Lower lobe of right lung (tissue), 2 donors: ENCODE measurements at regions not wholly inside any gene's neighbourhood (a gene's known extent, or its start where the extent isn't known, plus 50 kb on each side); places are given as distances from the start of the nearest gene placed in this dataset.

Source experiments
- ATAC-seq, 2 donors: fragments of 200-7000 bp; cut with Tn5 transposase; one replicate each; pipeline ENCODE4 v1.9.1; 2020 to 2022; ENCODE audit warnings: mild to moderate bottlenecking in 2 of 2, moderate library complexity in 2 of 2
- DNase-seq: peaks from one replicate; pipeline ENCODE4 v3.0.0-alpha.2; 2020
- H3K27ac ChIP-seq: fragments of 200-600 bp; one replicate; pipeline ENCODE4 v1.8.0; 2022
- H3K27me3 ChIP-seq: fragments of 200-600 bp; one replicate; pipeline ENCODE4 v1.8.0; 2022; ENCODE audit warnings: low read depth
- H3K36me3 ChIP-seq: fragments of 200-600 bp; one replicate; pipeline ENCODE4 v1.8.0; 2022; ENCODE audit warnings: mild to moderate bottlenecking
- H3K4me1 ChIP-seq: fragments of 200-600 bp; one replicate; pipeline ENCODE4 v1.8.0; 2022
- H3K4me3 ChIP-seq: fragments of 200-600 bp; one replicate; pipeline ENCODE4 v1.8.0; 2022; ENCODE audit warnings: mild to moderate bottlenecking
- H3K9me3 ChIP-seq: fragments of 200-600 bp; one replicate; pipeline ENCODE4 v1.8.0; 2022
- CTCF ChIP-seq: fragments of 200-600 bp; IDR thresholded peaks from one replicate; pipeline ENCODE4 v1.8.0; 2022; ENCODE audit warnings: antibody characterized with exemption, mild to moderate bottlenecking
- intact Hi-C: fragments of 100-400 bp; cut with DNase I; formaldehyde crosslinking; loops from one replicate; pipeline ENCODE4 v1.11.0; 2022
- donor health status: DM: no; HTN: yes; CAD: no; lungs with severe emphysema.

GRCh38 chr16:72287649-72288048 lies 115.7 kb upstream of the PMFBP1 start:
- no peak for TF ChIP-seq CTCF
- no peaks in the 10 kb centered on the region for H3K4me1 ChIP-seq
- no peak overlapping the region for H3K27ac ChIP-seq
- no peak for ATAC-seq
- intact Hi-C loops = no loop called here
- H3K4me3 ChIP-seq = no peak overlapping the region
- H3K9me3 ChIP-seq = no peaks in the 10 kb centered on the region
- no peaks in the 10 kb centered on the region for H3K27me3 ChIP-seq
- no peaks in the 10 kb centered on the region for H3K36me3 ChIP-seq
- DNase-seq = no peak

- Histone ChIP-seq H3K4me3 (no peak overlapping the region), H3K27me3 (no peaks in the 10 kb centered on the region), H3K4me1 (no peaks in the 10 kb centered on the region), H3K36me3 (no peaks in the 10 kb centered on the region), H3K9me3 (no peaks in the 10 kb centered on the region), H3K27ac (no peak overlapping the region)
- DNase-seq (no peak), ATAC-seq (no peak)
- intact Hi-C loops = no loop called here
- TF ChIP-seq CTCF = no peak
Measured at GRCh38 chr16:72286936-72287620, 115.1 kb upstream of the PMFBP1 start.

- no peak overlapping the region for H3K4me3 ChIP-seq
- H3K27me3 ChIP-seq = no peaks in the 10 kb centered on the region
- no peaks in the 10 kb centered on the region for H3K4me1 ChIP-seq
- intact Hi-C loops = no loop called here
- H3K36me3 ChIP-seq = no peaks in the 10 kb centered on the region
- no peak for DNase-seq
- TF ChIP-seq CTCF = no peak
- H3K9me3 ChIP-seq = no peaks in the 10 kb centered on the region
- ATAC-seq = no peak
- no peak overlapping the region for H3K27ac ChIP-seq
Measured at GRCh38 chr16:72285728-72286127, 113.8 kb upstream of the PMFBP1 start.

GRCh38 chr16:72285324-72285723 lies 113.4 kb upstream of the PMFBP1 start:
- no peaks in the 10 kb centered on the region for H3K9me3 ChIP-seq
- no peak for TF ChIP-seq CTCF
- no peaks in the 10 kb centered on the region for H3K4me1 ChIP-seq
- H3K36me3 ChIP-seq = no peaks in the 10 kb centered on the region
- no peak overlapping the region for H3K4me3 ChIP-seq
- H3K27me3 ChIP-seq = no peaks in the 10 kb centered on the region
- DNase-seq (no peak), ATAC-seq (no peak)
- H3K27ac ChIP-seq = no peak overlapping the region
- intact Hi-C loops = no loop called here

- H3K9me3 ChIP-seq = no peaks in the 10 kb centered on the region
- intact Hi-C loops = no loop called here
- H3K36me3 ChIP-seq = no peaks in the 10 kb centered on the region
- peak; percentile 42 to 47 for ATAC-seq
- no peak overlapping the region for H3K4me3 ChIP-seq
- no peak overlapping the region for H3K27ac ChIP-seq
- no peaks in the 10 kb centered on the region for H3K27me3 ChIP-seq
- TF ChIP-seq CTCF = no peak
- no peak for DNase-seq
- no peaks in the 10 kb centered on the region for H3K4me1 ChIP-seq
Measured at GRCh38 chr16:72284042-72284789, 112.3 kb upstream of the PMFBP1 start.
